Activated CD4-positive, alpha-beta T cell treated with anti-CD3 and anti-CD28 coated beads, Interleukin-2, amount 10 ng/mL, durations not matched to agents 7 days and 5 days (primary cell): ENCODE measurements at regions not wholly inside any gene's neighbourhood (a gene's known extent, or its start where the extent isn't known, plus 50 kb on each side); places are given as distances from the start of the nearest gene placed in this dataset.
"Not testable (repeated sequence)": the region's sequence is repeated elsewhere in the genome, so short reads cannot be mapped to it uniquely, and the experiment has no call there.

Experiments used
- CTCF ChIA-PET: fragments of 350-600 bp; sonication (Branson Sonifier 250); formaldehyde crosslinking; loops from one replicate; lab custom pipeline; 2021; ENCODE audit warnings: antibody characterized with exemption; lab: Charles Lee
- POLR2A ChIA-PET: fragments of 350-600 bp; sonication (Branson Sonifier 250); formaldehyde crosslinking; loops from one replicate; lab custom pipeline; 2021; ENCODE audit warnings: antibody characterized with exemption; lab: Charles Lee
- DNase-seq: peaks from one replicate; pipeline ENCODE4 v3.0.0-alpha.2; 2020
- H3K27ac Mint-ChIP-seq: one replicate; pipeline ENCODE4 v1.8.0; 2021; ENCODE audit warnings: mild to moderate bottlenecking, moderate library complexity, mixed read lengths
- H3K27me3 Mint-ChIP-seq: one replicate; pipeline ENCODE4 v1.8.0; 2021; ENCODE audit warnings: mixed read lengths
- H3K36me3 Mint-ChIP-seq: one replicate; pipeline ENCODE4 v1.8.0; 2021; ENCODE audit warnings: low read depth, mixed read lengths
- H3K4me1 Mint-ChIP-seq: one replicate; pipeline ENCODE4 v1.8.0; 2021; ENCODE audit warnings: mixed read lengths
- H3K4me3 Mint-ChIP-seq: one replicate; pipeline ENCODE4 v1.8.0; 2021; ENCODE audit warnings: mild to moderate bottlenecking, moderate library complexity, mixed read lengths
- H3K9me3 Mint-ChIP-seq: one replicate; pipeline ENCODE4 v1.8.0; 2021; ENCODE audit warnings: mixed read lengths

GRCh38 chr3:4897765-4898453 is 81.3 kb upstream of the BHLHE40 start:
- Mint-ChIP-seq H3K27me3 (no peaks in the 10 kb centered on the region), H3K36me3 (peaks cover 6% of the 10 kb centered on the region), H3K4me1 (peaks cover 49% of the 10 kb centered on the region), H3K4me3 (no peak overlapping the region), H3K27ac (peak overlapping the region; percentile 33), H3K9me3 (peaks cover 1% of the 10 kb centered on the region)
- no peak for DNase-seq
- POLR2A ChIA-PET = interaction anchor here (0.7 kb wide), 1 partner anchor 294 kb away, joined by 3 read pairs; no protein-coding TSS in a partner anchor
- CTCF ChIA-PET = interaction anchor here (0.7 to 1.6 kb wide), 5 partner anchors 9 to 186 kb away, joined by 3 to 4 read pairs (median 3); no protein-coding TSS in a partner anchor

DNA sequence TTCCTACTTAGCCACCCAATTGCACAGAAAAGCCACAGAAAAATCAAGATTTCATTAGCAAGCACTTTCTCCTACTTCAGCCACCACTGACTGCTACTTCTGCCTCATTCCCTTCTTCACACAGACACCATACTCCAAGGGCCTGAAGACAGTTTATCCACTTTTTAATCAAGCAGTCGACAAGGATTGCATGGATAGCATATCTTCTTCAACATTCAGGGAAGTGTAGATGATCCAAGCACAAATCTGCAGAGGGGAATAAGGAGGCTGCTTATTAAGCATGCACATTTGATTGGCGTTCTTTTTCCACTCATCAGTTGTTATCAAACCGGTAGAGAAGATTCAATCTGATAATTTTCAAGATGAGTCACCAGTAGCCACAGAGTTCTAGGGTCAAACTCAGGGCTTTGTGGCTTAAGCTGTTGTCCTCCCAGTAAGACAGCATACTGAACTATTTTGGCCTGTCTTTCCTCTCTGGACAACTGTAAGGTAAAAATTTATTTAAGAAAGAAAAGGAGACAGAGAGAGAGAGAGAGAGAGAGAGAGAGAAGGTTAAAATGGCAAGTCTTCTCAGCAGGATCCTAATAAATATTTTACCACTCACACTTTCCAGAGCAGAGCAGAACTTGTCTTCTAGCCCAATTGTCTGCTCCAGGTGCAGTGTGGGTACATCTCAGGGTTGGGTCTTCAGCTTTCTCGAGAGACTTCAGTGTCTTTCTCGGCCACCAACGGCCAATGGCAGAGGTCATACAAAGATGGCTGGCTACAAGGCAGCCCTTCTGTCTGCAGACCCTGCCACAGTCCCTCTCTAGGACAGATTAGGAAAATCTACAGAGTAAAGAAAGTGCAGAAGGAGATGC is 80.6 kb upstream of the BHLHE40 start:
- Mint-ChIP-seq H3K27me3 (no peaks in the 10 kb centered on the region), H3K4me3 (no peak overlapping the region), H3K4me1 (peaks cover 49% of the 10 kb centered on the region), H3K36me3 (peaks cover 6% of the 10 kb centered on the region), H3K9me3 (peaks cover 1% of the 10 kb centered on the region), H3K27ac (peak overlapping the region; percentile 58)
- no peak for DNase-seq
- ChIA-PET POLR2A (no interaction called here), CTCF (interaction anchor here (1.5 to 1.6 kb wide), 3 partner anchors 10 to 187 kb away, joined by 3 to 4 read pairs (median 3); no protein-coding TSS in a partner anchor)

DNA sequence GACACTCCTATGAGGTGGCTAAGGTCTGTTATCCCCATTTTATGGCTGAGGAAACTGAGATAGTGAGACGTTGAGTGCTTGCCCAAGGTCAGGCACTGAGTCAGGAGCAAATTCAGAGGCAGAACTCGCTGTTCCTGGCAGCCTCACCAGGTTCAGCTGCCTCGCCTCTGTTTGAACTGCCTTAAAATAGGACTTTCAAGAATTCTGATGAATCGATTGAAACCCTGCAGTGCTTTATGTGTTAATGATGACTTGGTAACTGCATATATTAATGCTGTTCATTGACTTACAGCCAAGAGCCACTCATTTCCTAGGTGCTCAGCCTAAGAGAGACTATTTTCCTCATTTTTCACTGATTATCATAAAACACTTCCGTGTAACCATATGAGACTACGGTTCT is 79.5 kb upstream of the BHLHE40 start:
- Mint-ChIP-seq H3K27ac (no peak overlapping the region), H3K9me3 (peaks cover 1% of the 10 kb centered on the region), H3K4me1 (peaks cover 57% of the 10 kb centered on the region), H3K4me3 (no peak overlapping the region), H3K27me3 (no peaks in the 10 kb centered on the region), H3K36me3 (peaks cover 6% of the 10 kb centered on the region)
- CTCF ChIA-PET = interaction anchor here (1.6 kb wide), 1 partner anchor 188 kb away, joined by 3 read pairs; no protein-coding TSS in a partner anchor
- POLR2A ChIA-PET = no interaction called here
- no peak for DNase-seq

DNA sequence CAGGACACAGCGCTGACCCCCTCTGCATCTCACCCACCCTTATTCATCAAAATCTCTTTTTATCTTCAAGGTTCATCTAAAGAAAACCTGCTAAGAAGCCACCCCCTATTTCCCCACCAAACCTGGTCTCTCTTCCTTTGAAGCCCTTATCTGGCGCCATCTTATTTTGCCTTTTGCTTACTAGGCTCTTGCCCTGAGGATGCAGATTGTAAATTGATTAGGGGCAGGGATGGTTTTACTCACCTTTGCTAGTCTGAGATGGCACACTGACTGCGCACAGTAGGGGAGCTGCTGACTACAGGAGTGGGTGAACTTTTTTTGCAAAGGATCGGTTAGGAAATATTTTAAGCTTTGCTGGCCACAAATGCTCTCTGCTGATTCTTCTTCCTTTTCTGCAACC is 78.9 kb upstream of the BHLHE40 start:
- Mint-ChIP-seq H3K27ac (no peak overlapping the region), H3K4me1 (peaks cover 59% of the 10 kb centered on the region), H3K36me3 (peaks cover 6% of the 10 kb centered on the region), H3K9me3 (peaks cover 1% of the 10 kb centered on the region), H3K4me3 (no peak overlapping the region), H3K27me3 (no peaks in the 10 kb centered on the region)
- ChIA-PET CTCF (interaction anchor here (1.4 kb wide), 1 partner anchor 28 kb away, joined by 4 read pairs; no protein-coding TSS in a partner anchor), POLR2A (no interaction called here)
- no peak for DNase-seq

- peaks cover 5% of the 10 kb centered on the region for H3K36me3 Mint-ChIP-seq
- H3K27me3 Mint-ChIP-seq = no peaks in the 10 kb centered on the region
- no peak overlapping the region for H3K4me3 Mint-ChIP-seq
- peaks cover 70% of the 10 kb centered on the region for H3K4me1 Mint-ChIP-seq
- CTCF ChIA-PET = interaction anchor here (0.6 to 2.6 kb wide), 4 partner anchors 10 to 71 kb away, joined by 3 to 17 read pairs (median 4); no protein-coding TSS in a partner anchor
- DNase-seq = no peak
- no peak overlapping the region for H3K27ac Mint-ChIP-seq
- POLR2A ChIA-PET = no interaction called here
- peaks cover 1% of the 10 kb centered on the region for H3K9me3 Mint-ChIP-seq
Measured at GRCh38 chr3:4904811-4905695, 74.2 kb upstream of the BHLHE40 start.

DNA sequence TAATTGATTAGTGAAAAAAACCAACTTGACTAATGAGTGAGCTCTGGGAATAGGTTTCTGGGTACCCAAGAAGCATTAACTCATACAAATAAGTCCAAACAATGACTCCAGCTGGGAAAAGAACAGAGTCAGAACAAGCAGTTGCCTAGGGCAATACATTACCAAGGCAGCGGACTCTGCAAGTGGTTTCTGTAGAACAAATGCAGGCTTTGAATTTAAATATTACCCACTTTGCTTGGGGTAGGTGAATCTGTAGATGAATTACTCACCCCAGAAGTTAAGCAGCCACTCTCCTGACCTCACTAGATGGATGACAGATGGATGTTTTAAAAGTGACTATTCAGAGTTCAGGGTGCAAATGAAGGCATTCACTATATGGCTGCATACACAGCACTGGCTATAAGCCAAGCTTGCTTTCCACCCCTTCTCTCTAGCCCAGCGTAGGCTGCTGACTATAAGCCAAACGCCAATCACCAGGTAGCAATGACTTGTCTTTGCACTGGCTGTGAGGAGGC is 73.1 kb upstream of the BHLHE40 start:
- no peak overlapping the region for H3K4me3 Mint-ChIP-seq
- H3K27me3 Mint-ChIP-seq = no peaks in the 10 kb centered on the region
- POLR2A ChIA-PET = no interaction called here
- no peaks in the 10 kb centered on the region for H3K36me3 Mint-ChIP-seq
- H3K27ac Mint-ChIP-seq = no peak overlapping the region
- H3K4me1 Mint-ChIP-seq = peaks cover 61% of the 10 kb centered on the region
- CTCF ChIA-PET = interaction anchor here (0.8 to 2.6 kb wide), 6 partner anchors 10 to 99 kb away, joined by 3 to 17 read pairs (median 3); no protein-coding TSS in a partner anchor
- peaks cover 6% of the 10 kb centered on the region for H3K9me3 Mint-ChIP-seq
- no peak for DNase-seq

DNA sequence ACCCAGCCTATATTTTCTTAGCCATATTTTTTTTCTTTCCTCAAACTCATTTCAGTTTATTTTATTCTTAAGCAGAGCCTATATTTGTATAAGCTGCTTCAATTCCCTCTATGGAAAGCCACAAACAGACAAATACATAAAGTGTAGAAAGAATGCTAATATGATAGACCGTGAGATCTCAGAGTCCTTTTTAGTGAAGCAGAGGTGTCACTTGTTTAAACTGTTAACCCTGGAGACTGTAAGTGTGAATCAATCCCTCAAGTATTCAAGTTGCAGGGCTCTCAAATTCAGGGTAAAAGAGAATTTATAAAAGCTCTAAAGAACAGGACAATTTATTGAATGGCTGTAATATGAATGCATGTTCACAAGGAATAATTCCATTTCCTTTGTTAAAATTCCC is 72.2 kb upstream of the BHLHE40 start:
- POLR2A ChIA-PET = no interaction called here
- DNase-seq = no peak
- no peak overlapping the region for H3K4me3 Mint-ChIP-seq
- H3K36me3 Mint-ChIP-seq = peaks cover 1% of the 10 kb centered on the region
- CTCF ChIA-PET = interaction anchor here (0.8 to 2.6 kb wide), 6 partner anchors 9 to 100 kb away, joined by 3 to 17 read pairs (median 3); no protein-coding TSS in a partner anchor
- no peaks in the 10 kb centered on the region for H3K27me3 Mint-ChIP-seq
- H3K27ac Mint-ChIP-seq = no peak overlapping the region
- H3K4me1 Mint-ChIP-seq = peaks cover 55% of the 10 kb centered on the region
- H3K9me3 Mint-ChIP-seq = peaks cover 7% of the 10 kb centered on the region

GRCh38 chr3:4907643-4908432 is 71.4 kb upstream of the BHLHE40 start:
- POLR2A ChIA-PET = interaction anchor here (0.6 kb wide), 1 partner anchor 18 kb away, joined by 3 read pairs; no protein-coding TSS in a partner anchor
- peaks cover 53% of the 10 kb centered on the region for H3K4me1 Mint-ChIP-seq
- H3K27me3 Mint-ChIP-seq = no peaks in the 10 kb centered on the region
- H3K4me3 Mint-ChIP-seq = no peak overlapping the region
- peaks cover 11% of the 10 kb centered on the region for H3K9me3 Mint-ChIP-seq
- CTCF ChIA-PET = interaction anchor here (0.8 to 2.6 kb wide), 7 partner anchors 8 to 73 kb away, joined by 3 to 17 read pairs (median 3); no protein-coding TSS in a partner anchor
- H3K36me3 Mint-ChIP-seq = peaks cover 6% of the 10 kb centered on the region
- peak overlapping the region; percentile 20 for H3K27ac Mint-ChIP-seq
- DNase-seq = no peak

GRCh38 chr3:4908433-4909156 is 70.6 kb upstream of the BHLHE40 start:
- Mint-ChIP-seq H3K27ac (peak overlapping the region; percentile 34), H3K9me3 (peaks cover 13% of the 10 kb centered on the region), H3K27me3 (no peaks in the 10 kb centered on the region), H3K4me3 (no peak overlapping the region), H3K4me1 (peaks cover 53% of the 10 kb centered on the region), H3K36me3 (peaks cover 10% of the 10 kb centered on the region)
- POLR2A ChIA-PET = no interaction called here
- CTCF ChIA-PET = interaction anchor here (0.8 to 1.6 kb wide), 5 partner anchors 12 to 72 kb away, joined by 3 to 4 read pairs (median 3); no protein-coding TSS in a partner anchor
- no peak for DNase-seq

DNA sequence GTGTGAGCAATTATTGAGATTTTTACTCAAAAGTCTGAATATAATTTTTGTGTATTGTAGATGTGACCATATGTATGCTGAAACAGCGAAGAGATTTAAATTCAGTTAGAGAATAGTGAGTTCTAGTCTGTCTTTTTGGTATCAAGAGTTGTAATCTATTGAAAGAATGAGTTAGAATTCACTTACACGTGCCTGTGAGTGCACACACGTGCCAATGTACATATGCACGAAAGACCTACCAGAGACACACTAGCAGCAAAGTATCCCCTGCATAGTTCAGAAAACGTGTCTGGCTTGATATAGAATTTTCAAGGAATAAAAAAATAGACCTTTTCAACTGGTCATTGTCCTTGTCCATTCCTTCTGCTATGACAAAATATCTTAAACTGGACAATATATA is 64.8 kb upstream of the BHLHE40 start:
- Mint-ChIP-seq H3K4me3 (no peak overlapping the region), H3K4me1 (peaks cover 2% of the 10 kb centered on the region), H3K36me3 (peaks cover 14% of the 10 kb centered on the region), H3K9me3 (peaks cover 17% of the 10 kb centered on the region), H3K27ac (no peak overlapping the region), H3K27me3 (no peaks in the 10 kb centered on the region)
- no peak for DNase-seq
- CTCF ChIA-PET = interaction anchor here (1.0 to 1.7 kb wide), 2 partner anchors 14 to 62 kb away, joined by 3 to 5 read pairs; no protein-coding TSS in a partner anchor
- POLR2A ChIA-PET = no interaction called here

- H3K9me3 Mint-ChIP-seq, H3K36me3 Mint-ChIP-seq, CTCF ChIA-PET, DNase-seq, H3K27ac Mint-ChIP-seq, H3K4me1 Mint-ChIP-seq, H3K27me3 Mint-ChIP-seq, H3K4me3 Mint-ChIP-seq, POLR2A ChIA-PET: not testable (repeated sequence)
Measured at GRCh38 chr3:4921589-4921988, 57.6 kb upstream of the BHLHE40 start.
